OCI-LY7 (cell line): ENCODE measurements at regions not wholly inside any gene's neighbourhood (a gene's known extent, or its start where the extent isn't known, plus 50 kb on each side); places are given as distances from the start of the nearest gene placed in this dataset.

Experiments
- CTCF ChIP-seq: fragments of 200-600 bp; sonication (generic); conservative IDR thresholded peaks from 2 replicates; pipeline ENCODE4 v1.5.1; 2014; ENCODE audit warnings: mild to moderate bottlenecking, antibody characterized with exemption, low read length, moderate library complexity, mixed read lengths
- EZH2phosphoT487 ChIP-seq: fragments of 200-600 bp; sonication (generic); IDR thresholded peaks from 2 replicates; pipeline ENCODE4 v1.6.1; 2018; ENCODE audit warnings: low read depth, borderline replicate concordance, mild to moderate bottlenecking, mixed run types, antibody characterized with exemption, low read length, moderate library complexity, mixed read lengths

GRCh38 chr7:19410106-19410505 is 264.9 kb upstream of the FERD3L start:
- TF ChIP-seq CTCF: no peak
- no peak for TF ChIP-seq EZH2phosphoT487
